GM21423 (cell line): ENCODE measurements at regions not wholly inside any gene's neighbourhood (a gene's known extent, or its start where the extent isn't known, plus 50 kb on each side); places are given as distances from the start of the nearest gene placed in this dataset.

ENCODE experiments used
- ATAC-seq: cut with Tn5 transposase; IDR thresholded peaks from one replicate; pipeline ENCODE4 v1.9.1; 2021; ENCODE audit warnings: mild to moderate bottlenecking, moderate library complexity; ENCODE audit not compliant: unreplicated experiment

- ATAC-seq = no peak
These were observed 271.3 kb downstream of the PTBP2 start for GRCh38 chr1:96992871-96993270.

- ATAC-seq = no peak
These were observed 273.8 kb downstream of the PTBP2 start for GRCh38 chr1:96995351-96995750.

- no peak for ATAC-seq
These were observed 274.4 kb downstream of the PTBP2 start for GRCh38 chr1:96996001-96996400.

GRCh38 chr1:96997717-96998116, 276.1 kb downstream of the PTBP2 start:
- ATAC-seq = no peak

GRCh38 chr1:96998466-96998865, 276.9 kb downstream of the PTBP2 start:
- no peak for ATAC-seq

GRCh38 chr1:96999191-96999590, 277.6 kb downstream of the PTBP2 start:
- no peak for ATAC-seq

- ATAC-seq = no peak
These were observed 282.5 kb downstream of the PTBP2 start for GRCh38 chr1:97004054-97004453.

GRCh38 chr1:97004743-97005142, 283.2 kb downstream of the PTBP2 start:
- no peak for ATAC-seq

- no peak for ATAC-seq
These were observed 284.6 kb downstream of the PTBP2 start for GRCh38 chr1:97006044-97006661.

- no peak for ATAC-seq
These were observed 286.4 kb downstream of the PTBP2 start for GRCh38 chr1:97007840-97008604.

GRCh38 chr1:97010566-97011264, 289.1 kb downstream of the PTBP2 start:
- no peak for ATAC-seq

- ATAC-seq = no peak
These were observed 291.6 kb downstream of the PTBP2 start for GRCh38 chr1:97013136-97013535.

- ATAC-seq = no peak
These were observed 292.4 kb downstream of the PTBP2 start for GRCh38 chr1:97013941-97014340.

GRCh38 chr1:97014426-97014825, 292.8 kb downstream of the PTBP2 start:
- no peak for ATAC-seq

GRCh38 chr1:97017895-97018294, 296.3 kb downstream of the PTBP2 start:
- no peak for ATAC-seq
